Omental fat pad (tissue), 3 donors: ENCODE measurements at regions not wholly inside any gene's neighbourhood (a gene's known extent, or its start where the extent isn't known, plus 50 kb on each side); places are given as distances from the start of the nearest gene placed in this dataset.

ENCODE experiments used
- ATAC-seq: fragments of 150-250 bp; one replicate; pipeline ENCODE4 v1.9.1; 2016; ENCODE audit warnings: mild to moderate bottlenecking, moderate library complexity; ENCODE audit not compliant: low FRiP score
- DNase-seq: peaks from one replicate; pipeline ENCODE4 v3.0.0-alpha.2; 2019; ENCODE audit warnings: low spot score
- TF ChIP-seq, protein P1 (sequence below), 3 donors: fragments of 450-650 bp; IDR thresholded peaks; one replicate each; pipeline ENCODE4 v1.5.1; 2016 to 2017; ENCODE audit warnings: antibody characterized with exemption in 3 of 3, mild to moderate bottlenecking in 3 of 3, moderate library complexity in 2 of 3

- DNase-seq (no peak), ATAC-seq (no peak)
- TF ChIP-seq, protein P1, sequence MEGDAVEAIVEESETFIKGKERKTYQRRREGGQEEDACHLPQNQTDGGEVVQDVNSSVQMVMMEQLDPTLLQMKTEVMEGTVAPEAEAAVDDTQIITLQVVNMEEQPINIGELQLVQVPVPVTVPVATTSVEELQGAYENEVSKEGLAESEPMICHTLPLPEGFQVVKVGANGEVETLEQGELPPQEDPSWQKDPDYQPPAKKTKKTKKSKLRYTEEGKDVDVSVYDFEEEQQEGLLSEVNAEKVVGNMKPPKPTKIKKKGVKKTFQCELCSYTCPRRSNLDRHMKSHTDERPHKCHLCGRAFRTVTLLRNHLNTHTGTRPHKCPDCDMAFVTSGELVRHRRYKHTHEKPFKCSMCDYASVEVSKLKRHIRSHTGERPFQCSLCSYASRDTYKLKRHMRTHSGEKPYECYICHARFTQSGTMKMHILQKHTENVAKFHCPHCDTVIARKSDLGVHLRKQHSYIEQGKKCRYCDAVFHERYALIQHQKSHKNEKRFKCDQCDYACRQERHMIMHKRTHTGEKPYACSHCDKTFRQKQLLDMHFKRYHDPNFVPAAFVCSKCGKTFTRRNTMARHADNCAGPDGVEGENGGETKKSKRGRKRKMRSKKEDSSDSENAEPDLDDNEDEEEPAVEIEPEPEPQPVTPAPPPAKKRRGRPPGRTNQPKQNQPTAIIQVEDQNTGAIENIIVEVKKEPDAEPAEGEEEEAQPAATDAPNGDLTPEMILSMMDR (IDR thresholded peaks at IDR 0.05) = no peak
Observed at GRCh38 chr11:115819014-115819413, 314.8 kb upstream of the CADM1 start.

GRCh38 chr11:115817844-115818468 is 313.7 kb upstream of the CADM1 start:
- DNase-seq = no peak
- TF ChIP-seq, protein P1 (IDR thresholded peaks at IDR 0.05) = no peak
- ATAC-seq = no peak

- ATAC-seq = no peak
- TF ChIP-seq, protein P1 (IDR thresholded peaks at IDR 0.05) = no peak
- DNase-seq = no peak
Observed at GRCh38 chr11:115808351-115808940, 304.2 kb upstream of the CADM1 start.

DNA sequence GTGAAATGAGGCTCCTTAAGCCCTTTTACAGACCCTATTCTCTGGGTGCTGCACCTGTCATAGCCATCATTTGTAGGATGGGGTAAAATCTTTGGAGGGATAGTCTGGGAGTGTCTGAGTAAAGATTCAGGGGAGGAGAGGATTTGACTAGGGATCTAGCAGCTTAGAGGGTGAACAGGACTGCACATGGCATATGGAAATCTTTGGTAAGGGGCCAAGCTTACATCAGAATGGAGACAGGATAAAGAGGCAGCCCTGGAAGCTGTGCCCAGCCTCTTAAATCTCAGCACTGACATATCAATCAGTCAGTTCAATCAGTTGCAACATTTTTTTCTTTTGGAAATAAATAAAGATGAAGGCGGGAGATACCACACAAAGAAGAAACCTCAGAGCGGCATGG is 301.8 kb upstream of the CADM1 start:
- TF ChIP-seq, protein P1 (IDR thresholded peaks at IDR 0.05) = no peak
- DNase-seq = no peak
- no peak for ATAC-seq

- TF ChIP-seq, protein P1 (IDR thresholded peaks at IDR 0.05) = no peak
- ATAC-seq (no peak), DNase-seq (no peak)
Observed at GRCh38 chr11:115803073-115803740, 299.0 kb upstream of the CADM1 start.

DNA sequence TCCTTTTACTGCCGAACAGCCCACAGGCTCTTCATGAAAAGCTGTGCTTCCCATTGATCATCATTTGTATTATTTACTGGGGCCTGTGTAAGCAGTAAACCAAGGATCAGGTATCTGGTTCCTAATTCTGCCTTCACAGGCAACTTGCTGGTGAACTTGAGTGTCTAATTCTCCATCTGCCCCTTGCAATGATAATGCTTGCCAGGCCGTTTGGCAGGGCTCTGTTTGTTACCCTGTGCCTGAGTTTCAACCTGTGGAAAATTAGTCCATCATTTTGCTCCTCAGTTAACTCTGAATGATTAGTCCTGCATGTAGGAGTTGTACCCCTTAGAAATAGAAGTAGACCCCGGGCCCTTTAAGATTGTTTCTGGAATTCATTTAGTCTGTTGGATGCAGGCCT is 298.4 kb upstream of the CADM1 start:
- TF ChIP-seq, protein P1 (IDR thresholded peaks at IDR 0.05) = no peak
- DNase-seq = no peak
- ATAC-seq = no peak

DNA sequence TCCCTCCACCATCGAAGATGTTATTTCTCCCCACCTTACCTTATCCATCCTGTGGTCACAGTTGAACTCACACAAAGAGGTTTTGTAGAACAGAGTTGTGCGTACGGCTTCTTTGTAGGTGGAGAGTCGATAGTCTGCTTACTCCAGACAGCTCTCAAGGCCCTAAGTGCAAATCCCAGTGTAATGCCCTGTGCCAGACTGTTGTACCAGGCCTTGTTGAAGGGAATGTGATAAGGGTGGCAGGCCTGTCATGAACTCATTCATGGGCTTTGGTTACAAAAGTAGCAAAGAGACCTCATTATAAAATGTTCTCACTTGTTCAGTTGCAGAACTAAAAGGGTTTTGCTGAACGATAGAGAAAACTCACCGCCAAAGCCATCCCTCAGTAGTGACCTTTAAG is 288.7 kb upstream of the CADM1 start:
- DNase-seq (no peak), ATAC-seq (no peak)
- TF ChIP-seq, protein P1 (IDR thresholded peaks at IDR 0.05) = no peak
